Lower lobe of right lung (tissue), 2 donors: ENCODE measurements at regions not wholly inside any gene's neighbourhood (a gene's known extent, or its start where the extent isn't known, plus 50 kb on each side); places are given as distances from the start of the nearest gene placed in this dataset.

ENCODE experiments used
- ATAC-seq, 2 donors: fragments of 200-7000 bp; cut with Tn5 transposase; one replicate each; pipeline ENCODE4 v1.9.1; 2020 to 2022; ENCODE audit warnings: mild to moderate bottlenecking in 2 of 2, moderate library complexity in 2 of 2
- DNase-seq: peaks from one replicate; pipeline ENCODE4 v3.0.0-alpha.2; 2020
- H3K27ac ChIP-seq: fragments of 200-600 bp; one replicate; pipeline ENCODE4 v1.8.0; 2022
- H3K27me3 ChIP-seq: fragments of 200-600 bp; one replicate; pipeline ENCODE4 v1.8.0; 2022; ENCODE audit warnings: low read depth
- H3K36me3 ChIP-seq: fragments of 200-600 bp; one replicate; pipeline ENCODE4 v1.8.0; 2022; ENCODE audit warnings: mild to moderate bottlenecking
- H3K4me1 ChIP-seq: fragments of 200-600 bp; one replicate; pipeline ENCODE4 v1.8.0; 2022
- H3K4me3 ChIP-seq: fragments of 200-600 bp; one replicate; pipeline ENCODE4 v1.8.0; 2022; ENCODE audit warnings: mild to moderate bottlenecking
- H3K9me3 ChIP-seq: fragments of 200-600 bp; one replicate; pipeline ENCODE4 v1.8.0; 2022
- intact Hi-C: fragments of 100-400 bp; cut with DNase I; formaldehyde crosslinking; loops from one replicate; pipeline ENCODE4 v1.11.0; 2022
- TF ChIP-seq, protein P1 (sequence below): fragments of 200-600 bp; IDR thresholded peaks from one replicate; pipeline ENCODE4 v1.8.0; 2022; ENCODE audit warnings: antibody characterized with exemption, mild to moderate bottlenecking
- donor health status: DM: no; HTN: yes; CAD: no; lungs with severe emphysema.

GRCh38 chr15:61634837-61635236 lies 405.7 kb upstream of the RORA start:
- Histone ChIP-seq H3K27ac (no peak overlapping the region), H3K4me1 (no peaks in the 10 kb centered on the region), H3K27me3 (no peaks in the 10 kb centered on the region), H3K4me3 (no peak overlapping the region), H3K36me3 (no peaks in the 10 kb centered on the region), H3K9me3 (no peaks in the 10 kb centered on the region)
- DNase-seq (no peak), ATAC-seq (peak; percentile 51 to 67)
- TF ChIP-seq, protein P1, sequence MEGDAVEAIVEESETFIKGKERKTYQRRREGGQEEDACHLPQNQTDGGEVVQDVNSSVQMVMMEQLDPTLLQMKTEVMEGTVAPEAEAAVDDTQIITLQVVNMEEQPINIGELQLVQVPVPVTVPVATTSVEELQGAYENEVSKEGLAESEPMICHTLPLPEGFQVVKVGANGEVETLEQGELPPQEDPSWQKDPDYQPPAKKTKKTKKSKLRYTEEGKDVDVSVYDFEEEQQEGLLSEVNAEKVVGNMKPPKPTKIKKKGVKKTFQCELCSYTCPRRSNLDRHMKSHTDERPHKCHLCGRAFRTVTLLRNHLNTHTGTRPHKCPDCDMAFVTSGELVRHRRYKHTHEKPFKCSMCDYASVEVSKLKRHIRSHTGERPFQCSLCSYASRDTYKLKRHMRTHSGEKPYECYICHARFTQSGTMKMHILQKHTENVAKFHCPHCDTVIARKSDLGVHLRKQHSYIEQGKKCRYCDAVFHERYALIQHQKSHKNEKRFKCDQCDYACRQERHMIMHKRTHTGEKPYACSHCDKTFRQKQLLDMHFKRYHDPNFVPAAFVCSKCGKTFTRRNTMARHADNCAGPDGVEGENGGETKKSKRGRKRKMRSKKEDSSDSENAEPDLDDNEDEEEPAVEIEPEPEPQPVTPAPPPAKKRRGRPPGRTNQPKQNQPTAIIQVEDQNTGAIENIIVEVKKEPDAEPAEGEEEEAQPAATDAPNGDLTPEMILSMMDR = no peak
- intact Hi-C loops = no loop called here

DNA sequence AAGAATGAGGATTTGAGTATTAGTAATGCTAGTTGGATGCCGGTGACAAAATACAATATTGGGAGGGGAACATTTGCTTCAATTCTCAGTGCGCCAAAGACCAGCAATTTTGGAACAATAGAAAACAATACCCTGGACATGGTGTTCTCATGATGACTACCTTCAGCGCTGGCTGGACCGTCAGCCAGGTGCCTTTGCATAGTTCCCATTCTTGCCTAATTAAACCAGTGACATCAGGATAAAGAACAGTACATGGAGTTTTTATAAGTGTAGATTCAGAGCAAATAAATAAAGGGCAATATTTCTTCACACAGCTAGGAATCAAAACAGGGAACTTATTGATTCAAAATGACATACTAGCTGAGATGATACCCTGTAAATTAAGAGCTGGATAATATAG lies 404.8 kb upstream of the RORA start:
- no peak overlapping the region for H3K27ac ChIP-seq
- no peaks in the 10 kb centered on the region for H3K4me1 ChIP-seq
- no peak overlapping the region for H3K4me3 ChIP-seq
- no peak for DNase-seq
- TF ChIP-seq, protein P1 = no peak
- no peaks in the 10 kb centered on the region for H3K27me3 ChIP-seq
- ATAC-seq = no peak
- no peaks in the 10 kb centered on the region for H3K9me3 ChIP-seq
- no peaks in the 10 kb centered on the region for H3K36me3 ChIP-seq
- intact Hi-C loops = no loop called here

GRCh38 chr15:61629269-61629668 lies 400.2 kb upstream of the RORA start:
- intact Hi-C loops = no loop called here
- Histone ChIP-seq H3K9me3 (no peaks in the 10 kb centered on the region), H3K4me3 (no peak overlapping the region), H3K27me3 (peaks cover 6% of the 10 kb centered on the region), H3K27ac (no peak overlapping the region), H3K36me3 (no peaks in the 10 kb centered on the region), H3K4me1 (no peaks in the 10 kb centered on the region)
- TF ChIP-seq, protein P1 = no peak
- DNase-seq = no peak
- no peak for ATAC-seq

- intact Hi-C loops = no loop called here
- TF ChIP-seq, protein P1 = no peak
- Histone ChIP-seq H3K4me1 (no peaks in the 10 kb centered on the region), H3K36me3 (no peaks in the 10 kb centered on the region), H3K27ac (no peak overlapping the region), H3K27me3 (peaks cover 6% of the 10 kb centered on the region), H3K9me3 (no peaks in the 10 kb centered on the region), H3K4me3 (no peak overlapping the region)
- ATAC-seq (no peak), DNase-seq (no peak)
These were observed 395.8 kb upstream of the RORA start for GRCh38 chr15:61624950-61625349.

DNA sequence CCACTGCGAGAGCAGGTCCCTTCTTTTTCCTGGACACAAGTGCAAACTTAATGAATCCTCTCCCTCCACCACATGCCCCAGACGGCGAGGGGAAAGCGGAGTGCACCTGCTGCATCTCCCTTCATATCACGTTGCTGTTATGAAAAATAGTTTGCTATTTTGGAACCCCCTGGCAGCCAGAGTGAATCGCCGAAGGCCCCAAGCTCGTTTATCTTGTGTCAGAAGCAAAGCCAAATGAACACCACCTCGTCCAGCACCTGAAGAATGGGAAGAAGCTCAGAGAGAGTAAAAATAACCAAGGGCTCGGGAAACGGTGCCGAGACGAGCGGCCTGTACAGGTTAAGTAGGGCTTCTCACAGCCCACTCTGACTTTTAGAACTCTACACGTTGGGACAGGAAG lies 394.6 kb upstream of the RORA start:
- ATAC-seq (no peak), DNase-seq (no peak)
- TF ChIP-seq, protein P1 = no peak
- H3K27me3 ChIP-seq = peaks cover 6% of the 10 kb centered on the region
- no peak overlapping the region for H3K27ac ChIP-seq
- H3K9me3 ChIP-seq = no peaks in the 10 kb centered on the region
- intact Hi-C loops = no loop called here
- no peaks in the 10 kb centered on the region for H3K36me3 ChIP-seq
- no peak overlapping the region for H3K4me3 ChIP-seq
- no peaks in the 10 kb centered on the region for H3K4me1 ChIP-seq

- no peak for ATAC-seq
- Histone ChIP-seq H3K4me1 (no peaks in the 10 kb centered on the region), H3K4me3 (no peak overlapping the region), H3K9me3 (no peaks in the 10 kb centered on the region), H3K27ac (no peak overlapping the region), H3K36me3 (no peaks in the 10 kb centered on the region), H3K27me3 (peaks cover 4% of the 10 kb centered on the region)
- intact Hi-C loops = no loop called here
- TF ChIP-seq, protein P1 = no peak
- DNase-seq = no peak
These were observed 392.8 kb upstream of the RORA start for GRCh38 chr15:61621865-61622264.
